ENCODE measurements at regions not wholly inside any gene's neighbourhood (a gene's known extent, or its start where the extent isn't known, plus 50 kb on each side); places are given as distances from the start of the nearest gene placed in this dataset.
A peak's percentile ranks its signal among the peaks of the same experiment; 100 is the strongest.
"Not testable (repeated sequence)": the region's sequence is repeated elsewhere in the genome, so short reads cannot be mapped to it uniquely, and the experiment has no call there.

DNA sequence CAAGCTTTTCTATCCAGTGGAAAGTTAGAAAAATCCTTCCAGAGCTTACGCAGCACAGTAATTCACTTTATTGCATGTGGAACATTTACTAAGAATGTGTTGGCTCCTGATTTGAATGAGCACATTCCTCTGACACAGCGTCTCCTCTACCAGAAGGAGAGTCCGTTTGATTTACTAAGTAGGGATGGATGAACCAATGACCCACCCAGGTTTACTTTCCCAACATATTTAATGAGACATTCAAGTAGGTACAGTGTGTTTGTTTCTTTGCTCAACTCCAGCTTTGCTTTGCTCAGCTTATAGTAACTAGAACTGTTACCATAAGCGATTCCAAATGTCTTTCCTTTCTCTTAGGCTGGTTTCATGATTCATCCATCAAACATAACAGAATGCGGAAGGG, 161.7 kb downstream of the SMARCA1 start:
- no peak for DNase-seq

DNA sequence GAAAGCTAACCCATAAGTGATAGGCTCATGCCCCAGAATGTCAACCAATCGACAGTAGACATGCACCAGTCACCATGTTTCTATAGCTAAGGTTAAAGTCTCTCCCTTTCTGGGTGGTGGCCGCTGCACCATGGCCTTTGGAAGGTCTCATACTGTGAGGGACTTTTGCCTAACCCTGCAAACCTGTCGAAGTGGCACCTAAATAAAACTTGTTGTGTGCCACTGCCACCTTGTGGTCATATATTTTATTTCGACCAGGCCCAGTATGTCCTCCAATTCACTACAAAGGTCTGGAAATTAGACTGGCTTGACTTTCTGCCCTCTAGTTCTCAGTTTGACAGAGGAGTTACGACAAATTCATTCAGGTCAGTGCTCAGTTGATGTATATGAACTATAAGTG, 163.1 kb downstream of the SMARCA1 start:
- peak; percentile 46 for DNase-seq

DNA sequence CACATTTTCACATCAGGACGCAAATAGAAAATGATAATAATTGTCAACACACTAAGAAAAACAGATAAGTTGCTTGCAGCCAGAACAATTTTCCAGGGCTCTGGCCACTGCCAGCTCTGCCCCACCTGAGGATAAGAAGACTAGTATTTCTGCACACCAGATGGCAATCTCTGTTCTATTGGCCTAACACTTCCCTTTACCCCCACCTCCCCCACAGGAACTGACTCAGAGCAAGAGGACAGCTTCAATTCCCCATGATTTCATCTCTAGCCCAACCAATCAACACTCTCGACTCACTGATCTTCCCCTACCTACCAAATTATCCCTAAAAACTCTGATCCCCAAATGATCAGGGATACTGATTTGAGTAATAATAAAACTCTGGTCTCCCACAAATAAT, 164.0 kb downstream of the SMARCA1 start:
- DNase-seq = no peak

DNA sequence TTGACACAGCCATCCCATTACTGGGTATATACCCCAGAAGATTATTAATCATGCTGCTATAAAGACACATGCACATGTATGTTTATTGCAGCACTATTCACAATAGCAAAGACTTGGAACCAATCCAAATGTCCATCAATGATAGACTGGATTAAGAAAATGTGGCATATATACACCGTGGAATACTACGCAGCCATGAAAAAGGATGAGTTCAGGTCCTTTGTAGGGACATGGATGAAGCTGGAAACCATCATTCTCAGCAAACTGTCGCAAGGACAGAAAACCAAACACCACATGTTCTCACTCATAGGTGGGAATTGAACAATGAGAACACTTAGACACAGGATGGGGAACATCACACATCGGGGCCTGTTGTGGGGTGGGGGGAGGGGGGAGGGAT, 165.9 kb downstream of the SMARCA1 start:
- not testable (repeated sequence) for DNase-seq

DNA sequence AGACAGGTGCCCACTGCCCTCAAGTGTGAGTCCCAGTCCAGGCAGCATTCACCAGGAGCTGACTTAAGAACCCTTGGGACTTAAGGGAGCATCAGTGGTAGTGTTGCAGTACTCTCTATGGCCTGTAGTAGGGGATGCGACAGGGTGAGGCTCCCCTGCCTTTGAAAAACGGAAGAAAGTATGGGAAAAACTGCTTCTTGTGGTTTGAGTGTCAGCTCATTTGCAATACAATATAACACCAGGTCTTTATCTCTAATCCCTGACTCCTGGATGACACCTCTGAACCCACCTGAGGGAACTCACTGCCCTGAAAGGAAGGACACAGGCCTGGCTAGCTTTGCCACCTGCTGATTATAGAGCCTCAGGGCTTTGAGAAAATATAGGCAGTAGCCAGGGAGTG, 176.0 kb downstream of the SMARCA1 start:
- no peak for DNase-seq

DNA sequence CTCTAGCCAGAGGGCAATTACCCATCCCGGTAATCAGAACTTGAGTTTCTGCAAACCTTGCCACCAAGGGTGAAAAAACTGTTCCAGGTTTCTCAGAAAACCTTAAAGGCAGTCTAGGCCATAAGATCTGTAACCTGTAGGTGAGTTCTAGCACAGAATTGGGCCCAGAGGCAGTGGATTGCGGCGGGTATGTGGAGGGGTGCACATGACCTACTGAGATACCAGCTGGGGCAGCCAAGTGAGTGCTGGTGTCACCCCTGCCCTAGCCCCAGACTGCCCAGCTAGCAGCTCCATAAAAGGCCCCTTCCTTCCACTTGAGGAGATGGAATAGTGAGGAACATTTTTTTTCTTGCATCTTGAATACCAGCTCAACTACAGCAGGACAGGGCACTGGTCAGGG, 176.7 kb downstream of the SMARCA1 start:
- DNase-seq = no peak

DNA sequence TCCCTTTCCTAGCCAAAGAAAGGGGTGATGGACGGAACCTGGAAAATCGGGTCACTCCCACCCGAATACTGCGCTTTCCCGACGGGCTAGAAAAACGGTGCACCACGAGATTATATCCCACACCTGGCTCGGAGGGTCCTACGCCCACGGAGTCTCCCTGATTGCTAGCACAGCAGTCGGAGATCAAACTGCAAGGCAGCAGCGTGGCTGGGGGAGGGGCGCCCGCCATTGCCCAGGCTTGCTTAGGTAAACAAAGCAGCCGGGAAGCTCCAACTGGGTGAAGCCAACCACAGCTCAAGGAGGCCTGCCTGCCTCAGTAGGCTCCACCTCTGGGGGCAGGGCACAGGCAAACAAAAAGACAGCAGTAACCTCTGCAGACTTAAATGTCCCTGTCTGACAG, 186.0 kb downstream of the SMARCA1 start:
- DNase-seq = not testable (repeated sequence)

DNA sequence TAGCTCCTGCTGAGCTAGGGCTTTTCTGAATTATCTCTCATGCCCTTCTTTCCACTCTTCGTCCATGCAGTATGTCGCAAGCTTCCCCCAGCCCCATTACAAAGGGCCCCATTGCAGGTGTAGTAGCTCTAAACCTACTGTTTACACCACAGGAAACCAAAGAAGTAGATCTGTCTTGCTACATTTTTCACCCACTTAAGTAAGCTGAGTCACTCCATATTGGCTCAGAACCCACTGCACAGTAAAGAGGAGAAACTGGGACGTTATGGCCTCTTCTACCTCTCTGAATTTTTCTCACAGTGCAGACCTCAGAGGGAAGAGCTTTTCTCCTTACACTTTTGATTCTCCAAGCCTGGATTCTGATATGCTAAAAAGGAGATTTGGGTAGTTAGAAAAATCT, 200.2 kb downstream of the SMARCA1 start:
- DNase-seq = no peak

DNA sequence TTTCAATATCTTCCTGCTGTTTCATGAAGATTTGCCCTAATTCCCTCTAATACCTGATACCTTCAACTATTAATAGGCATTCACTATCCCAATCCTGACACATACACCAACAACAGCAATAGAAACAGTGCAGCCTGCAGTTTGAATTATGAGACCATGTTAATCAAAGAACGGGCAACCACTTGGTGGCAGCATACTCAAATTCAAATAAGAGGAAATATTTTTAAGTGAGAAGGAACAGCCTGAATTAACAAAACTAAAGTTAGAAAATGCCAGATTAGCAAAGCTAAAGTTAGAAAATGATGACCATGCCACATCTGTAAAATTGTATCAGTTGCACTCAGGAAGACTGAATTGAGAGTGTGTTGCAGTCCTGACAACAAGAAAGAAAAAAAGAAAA, 204.9 kb downstream of the SMARCA1 start:
- peak; percentile 2 for DNase-seq

DNA sequence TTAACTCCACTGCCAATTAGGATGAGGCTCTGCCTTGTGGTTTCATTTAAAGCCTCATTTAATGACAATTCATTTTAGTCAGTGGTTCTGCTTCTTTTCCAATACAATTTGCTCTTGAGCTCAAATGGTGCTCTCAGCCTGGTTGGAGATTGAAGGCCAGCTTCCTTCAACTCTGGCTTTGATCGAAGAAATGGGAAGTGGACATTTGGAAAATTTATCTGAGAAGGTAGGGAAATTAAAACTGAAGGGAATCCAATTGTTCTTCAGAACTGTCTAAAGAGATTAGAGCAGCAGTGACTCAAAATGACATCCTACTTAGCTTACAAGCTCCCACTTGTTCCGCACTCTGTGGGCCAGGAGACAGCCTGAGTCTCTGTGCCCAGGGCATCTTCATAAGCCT, 206.8 kb downstream of the SMARCA1 start:
- no peak for DNase-seq

DNA sequence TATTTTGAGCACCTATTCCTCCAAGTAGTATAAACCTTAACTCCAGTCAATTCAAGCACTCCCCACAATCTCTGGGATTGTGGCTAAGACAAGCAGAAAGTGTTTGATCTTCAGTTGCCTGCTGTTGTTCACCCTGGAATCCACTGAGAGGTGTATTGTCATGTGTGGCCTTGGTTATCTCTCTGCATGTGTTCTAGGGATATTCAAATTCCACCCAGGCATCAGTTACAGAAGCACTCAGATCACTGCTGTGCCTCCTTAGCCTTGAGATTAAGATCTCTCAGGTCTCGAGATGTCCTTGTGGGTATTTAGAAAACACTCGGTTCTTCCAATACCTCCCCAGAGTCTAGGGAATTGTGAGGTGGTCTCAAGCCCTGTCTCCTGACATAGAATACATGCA, 213.3 kb downstream of the SMARCA1 start:
- DNase-seq = no peak

DNA sequence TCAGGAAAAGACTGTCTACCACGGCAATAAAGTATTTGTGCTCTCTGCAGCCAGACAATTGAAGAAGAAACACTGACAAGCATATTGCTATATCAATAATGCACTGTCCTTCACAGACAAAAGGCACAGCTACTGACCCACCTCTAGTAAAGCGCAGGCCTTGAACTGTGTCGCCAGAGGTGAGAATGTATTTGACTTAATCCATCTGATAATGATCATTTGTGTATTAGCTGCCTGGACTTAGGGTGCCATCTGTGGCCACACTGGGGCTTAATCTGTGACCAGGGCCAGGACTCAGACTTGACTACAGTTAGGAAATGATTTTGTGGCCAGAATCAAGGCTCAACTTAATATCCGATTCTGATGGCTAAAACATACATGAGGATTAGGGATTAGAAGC, 260.4 kb downstream of the SMARCA1 start:
- DNase-seq = no peak

DNA sequence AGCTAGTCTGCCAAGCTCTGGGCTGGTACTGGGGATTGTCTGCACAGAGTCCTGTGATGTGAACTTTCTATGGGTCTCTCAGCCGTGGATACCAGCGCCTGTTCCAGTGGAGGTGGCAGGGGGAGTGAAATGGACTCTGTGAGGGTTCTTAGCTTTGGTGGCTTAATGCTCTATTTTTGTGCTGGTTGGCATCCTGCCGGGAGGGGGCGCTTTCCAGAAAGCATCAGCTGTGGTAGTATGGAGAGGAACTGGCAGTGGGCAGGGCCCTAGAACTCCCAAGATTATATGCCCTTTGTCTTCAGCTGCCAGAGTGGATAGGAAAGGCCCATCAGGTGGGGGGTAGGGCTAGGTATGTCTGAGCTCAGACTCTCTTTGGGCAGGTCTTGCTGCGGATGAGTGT, 267.8 kb downstream of the SMARCA1 start:
- DNase-seq = not testable (repeated sequence)

DNA sequence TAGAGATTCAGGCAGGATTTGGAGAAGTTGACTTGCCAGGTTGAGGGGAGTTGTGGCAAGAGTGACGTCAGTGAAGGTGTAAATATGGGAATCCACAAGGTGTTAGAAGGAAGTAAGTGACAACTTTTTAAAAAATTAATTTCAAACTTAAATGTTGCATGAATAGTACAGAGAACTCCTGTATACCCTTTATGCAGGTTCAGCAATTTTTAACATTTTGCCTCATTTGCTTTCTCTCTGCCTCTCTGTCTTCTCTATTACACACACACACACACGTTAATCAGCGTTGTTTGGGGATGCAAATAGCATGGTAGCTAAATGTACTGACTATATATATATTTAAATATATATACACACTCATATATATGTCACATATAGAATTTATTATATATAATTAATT, 273.7 kb downstream of the SMARCA1 start:
- no peak for DNase-seq

DNA sequence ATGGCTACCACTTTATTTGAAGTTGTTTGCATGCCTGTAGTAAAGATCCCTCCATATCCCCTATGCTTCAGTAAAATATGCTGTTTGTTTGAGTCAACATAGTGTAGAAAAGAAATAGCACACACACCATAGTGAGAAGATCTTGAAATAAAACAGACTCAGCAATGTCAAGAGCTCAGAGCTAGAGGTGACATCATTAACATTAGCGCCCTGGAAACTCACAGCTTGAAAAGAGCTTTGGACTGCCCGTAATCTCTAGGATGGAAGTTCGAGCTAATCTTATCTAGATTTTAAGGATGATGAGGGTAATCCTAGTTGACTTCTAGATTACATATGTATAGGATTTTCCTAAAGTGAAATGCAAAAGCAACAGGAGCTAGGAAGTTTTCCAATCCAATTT, 275.6 kb downstream of the SMARCA1 start:
- no peak for DNase-seq

DNA sequence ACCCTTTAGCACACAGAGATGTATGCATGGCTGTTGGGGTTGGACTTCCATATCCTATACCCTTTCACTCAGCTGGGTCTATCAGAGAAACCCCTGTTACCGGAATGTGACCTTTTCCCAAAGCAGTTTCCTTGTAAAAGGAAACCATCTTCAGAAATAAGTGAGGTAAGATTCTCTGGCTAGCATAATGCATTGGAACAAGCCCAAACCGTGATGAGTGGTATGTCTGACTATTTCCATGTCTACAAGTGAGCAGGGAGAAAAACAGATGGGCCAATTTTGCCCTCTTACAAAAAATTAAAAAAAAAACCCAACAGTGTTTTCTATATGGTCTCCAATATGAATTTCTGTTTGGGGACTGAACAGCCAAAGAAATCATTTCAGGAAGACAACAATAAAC, 283.9 kb downstream of the SMARCA1 start:
- no peak for DNase-seq

DNA sequence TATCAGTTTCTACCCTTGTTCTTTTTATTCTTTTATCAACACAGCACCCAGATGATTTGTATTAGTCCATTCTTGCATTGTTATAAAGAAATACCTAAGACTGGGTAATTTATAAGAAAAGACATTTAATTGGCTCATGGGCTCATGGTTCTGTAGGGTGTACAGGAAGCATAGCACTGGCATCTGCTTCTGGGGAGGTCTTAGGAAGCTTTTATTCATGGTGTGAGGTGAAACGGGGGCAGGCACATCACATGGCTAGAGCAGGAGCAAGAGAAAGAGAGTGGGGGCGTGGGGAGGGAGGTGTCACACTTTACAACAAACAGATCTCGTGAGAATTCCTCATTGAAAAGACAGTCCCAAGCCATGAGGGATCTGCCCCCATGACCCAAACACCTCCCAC, 285.3 kb downstream of the SMARCA1 start:
- DNase-seq = no peak

DNA sequence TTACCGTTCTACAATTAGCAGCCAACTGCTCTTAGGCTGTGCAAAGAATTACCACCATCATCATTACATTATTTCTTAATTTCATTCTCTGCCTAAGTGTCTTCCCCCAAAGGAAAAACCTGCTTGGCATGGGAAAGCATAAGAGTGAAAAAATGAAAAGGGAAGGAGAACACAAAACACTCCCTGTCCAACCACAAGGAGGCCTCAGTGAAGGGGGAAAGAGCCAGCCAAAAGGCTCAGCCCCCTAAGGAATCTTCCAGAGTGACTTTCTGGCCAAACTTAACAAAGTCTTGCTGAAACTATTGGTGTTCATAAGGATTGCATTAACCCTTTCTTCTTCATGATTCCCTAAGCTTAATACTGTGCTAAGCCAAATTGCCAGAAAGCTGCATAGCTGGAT, 287.4 kb downstream of the SMARCA1 start:
- no peak for DNase-seq

DNA sequence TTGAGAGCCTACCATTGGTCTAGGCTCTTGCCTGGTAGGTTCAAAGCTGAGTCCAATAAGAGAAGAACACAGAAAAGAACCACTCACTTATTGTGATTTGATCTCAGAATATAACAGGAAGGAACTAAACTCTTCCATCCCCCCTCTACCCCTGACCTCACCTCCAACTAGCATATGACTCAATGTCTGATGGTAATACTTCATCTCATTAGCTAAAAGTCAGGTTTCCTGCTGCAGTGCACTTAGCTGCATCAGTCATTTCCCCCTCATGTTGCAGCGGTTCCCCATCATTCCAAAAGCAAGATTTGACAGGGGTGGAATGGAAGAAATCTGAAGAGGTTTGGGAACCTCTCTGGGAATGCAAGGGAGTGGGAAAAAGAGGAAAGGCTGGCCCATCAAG, 289.5 kb downstream of the SMARCA1 start:
- DNase-seq = no peak

DNA sequence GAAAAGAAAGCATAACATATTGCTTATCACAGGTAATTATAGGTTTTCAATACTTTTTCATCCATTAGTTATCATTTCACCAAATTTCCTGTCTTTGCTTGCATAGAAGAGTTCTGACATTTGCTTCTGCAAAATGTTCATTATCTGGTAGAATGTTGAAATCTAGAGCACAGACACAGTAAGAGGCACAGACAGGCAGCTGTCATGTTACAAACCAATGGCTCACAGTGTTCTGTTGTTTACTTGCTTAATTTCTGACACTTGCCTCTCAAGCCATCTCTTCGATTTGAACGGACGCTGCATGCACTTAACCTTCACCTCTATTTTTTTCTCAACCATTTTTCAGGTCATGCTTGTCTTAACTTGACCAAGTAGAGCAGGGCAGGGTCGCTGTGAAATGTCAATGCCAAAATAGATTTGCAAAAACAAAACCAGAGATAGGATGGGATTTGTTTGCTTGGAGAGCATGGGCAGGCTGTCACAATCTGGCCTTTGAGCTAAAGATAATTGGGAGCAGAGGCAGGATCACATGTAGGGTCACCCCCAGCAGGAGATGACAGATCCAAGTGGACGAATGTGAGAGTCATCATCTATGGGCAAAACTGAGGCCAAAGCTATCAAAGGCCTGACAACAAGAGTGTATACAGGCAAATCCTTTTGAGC, 292.3 kb downstream of the SMARCA1 start:
- DNase-seq = no peak

DNA sequence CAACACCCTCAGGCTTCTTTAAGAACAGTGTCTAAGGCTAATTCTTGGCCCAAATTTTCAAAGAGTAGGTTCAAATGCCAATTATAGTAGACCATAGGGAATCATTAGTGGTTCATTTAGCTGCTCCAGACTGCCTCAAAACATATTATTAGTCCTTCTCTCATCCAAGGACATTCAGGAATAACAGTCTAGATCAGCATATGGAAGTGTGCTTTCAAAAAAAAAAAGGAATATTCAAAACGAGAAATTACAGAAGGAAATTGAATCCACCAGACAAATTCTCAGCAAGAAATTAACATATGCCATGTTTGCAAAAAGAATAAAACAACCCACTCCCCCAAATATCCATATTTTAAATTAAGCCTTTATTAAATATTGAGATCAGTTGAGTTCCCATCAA, 293.1 kb downstream of the SMARCA1 start:
- DNase-seq = no peak

DNA sequence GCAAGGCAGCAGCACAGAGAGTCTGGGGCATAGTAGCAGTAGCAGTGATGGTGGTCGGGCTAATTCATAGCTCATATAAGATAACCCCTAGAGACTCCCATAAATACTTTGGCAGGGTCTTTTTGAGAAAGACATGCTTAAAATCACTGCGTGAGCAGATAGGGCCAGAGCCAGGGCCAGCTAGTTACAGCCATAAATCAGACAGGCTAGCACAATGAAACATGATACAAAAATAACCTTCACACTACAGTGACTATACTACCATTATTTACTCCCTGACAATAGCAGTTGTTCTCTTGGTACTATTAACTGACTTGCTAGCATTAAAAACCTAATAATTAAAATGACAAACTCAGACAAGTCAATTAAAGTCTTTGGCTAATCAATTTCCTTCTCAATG, 295.9 kb downstream of the SMARCA1 start:
- DNase-seq = no peak

DNA sequence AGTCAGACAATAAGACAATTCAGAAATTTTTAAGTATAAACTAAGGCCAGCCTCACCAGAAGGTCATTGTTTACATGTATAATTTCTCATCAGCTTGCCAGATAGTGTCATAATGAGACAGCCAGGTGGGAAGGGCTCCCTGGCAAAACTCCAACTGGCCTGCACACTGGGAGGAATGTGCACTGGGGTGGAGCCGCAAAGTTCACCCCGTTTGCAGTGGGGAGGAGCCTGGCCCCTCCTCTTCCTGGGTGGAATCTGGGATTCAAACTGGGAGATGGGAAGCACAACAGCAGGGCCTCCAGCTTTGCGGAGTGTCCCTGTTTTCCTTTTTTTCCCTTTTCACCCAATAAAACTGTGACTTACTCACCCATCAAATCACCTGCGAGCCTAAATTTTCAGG, 329.9 kb downstream of the SMARCA1 start:
- DNase-seq = no peak

DNA sequence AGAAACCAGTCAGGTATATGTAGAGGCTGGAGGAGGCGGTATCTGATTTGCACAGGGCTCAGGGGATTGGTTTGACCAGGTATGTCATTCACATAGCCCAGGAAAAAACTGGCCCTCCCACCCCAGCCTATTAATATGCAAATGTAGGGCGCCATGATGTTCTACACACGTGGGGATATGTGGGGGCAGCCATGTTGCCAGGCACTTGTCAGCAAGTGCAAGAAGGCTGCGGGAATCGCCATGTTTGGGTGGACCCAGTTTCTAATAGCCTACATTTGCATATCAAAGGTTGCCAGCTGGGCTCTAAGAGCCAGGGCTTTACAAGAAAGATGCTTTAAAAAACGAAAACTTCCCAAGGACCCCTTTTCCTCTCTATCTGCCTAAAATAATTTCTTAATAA, 335.1 kb downstream of the SMARCA1 start:
- DNase-seq = no peak

DNA sequence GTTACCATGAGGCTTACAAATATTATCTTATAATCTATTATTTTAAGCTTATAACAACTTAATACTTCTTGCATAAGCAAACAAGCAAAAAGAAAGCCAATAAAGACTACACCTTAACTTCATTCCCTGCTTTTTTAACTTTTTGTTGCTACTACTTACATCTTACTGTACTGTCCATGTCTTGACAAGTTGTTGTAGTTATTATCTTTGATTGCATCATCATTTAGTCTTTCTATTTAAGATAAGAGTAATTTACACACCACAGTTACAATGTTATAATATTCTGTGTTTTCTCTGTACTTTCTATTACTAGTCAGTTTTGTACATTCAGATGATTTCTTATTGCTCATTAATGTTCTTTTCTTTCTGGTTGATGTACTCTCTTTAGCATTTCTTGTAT, 346.6 kb downstream of the SMARCA1 start:
- DNase-seq = no peak

DNA sequence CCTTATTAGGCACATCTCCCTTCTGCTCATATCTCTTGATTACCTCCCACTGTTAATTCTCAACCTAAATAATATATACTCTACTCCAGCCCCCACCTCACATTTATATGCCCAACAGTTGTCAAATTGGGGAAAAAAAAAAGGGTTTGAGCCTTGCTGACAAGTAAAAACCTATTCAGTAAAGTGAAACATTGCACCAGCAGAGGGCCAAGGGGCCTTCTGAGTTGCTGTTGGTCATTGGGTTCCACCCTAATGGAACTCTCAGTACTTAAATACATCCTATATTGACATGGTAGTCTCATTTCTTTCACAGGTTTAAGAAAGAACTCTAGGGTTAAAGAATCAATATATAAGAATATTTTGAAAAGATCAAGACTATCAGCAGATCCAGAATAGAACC, 362.2 kb downstream of the SMARCA1 start:
- no peak for DNase-seq
